Smooth muscle cell of the brain vasculature (primary cell): ENCODE measurements at regions not wholly inside any gene's neighbourhood (a gene's known extent, or its start where the extent isn't known, plus 50 kb on each side); places are given as distances from the start of the nearest gene placed in this dataset.
"Not testable (repeated sequence)": the region's sequence is repeated elsewhere in the genome, so short reads cannot be mapped to it uniquely, and the experiment has no call there.

Source experiments
- DNase-seq: peaks from one replicate; pipeline ENCODE4 v3.0.0-alpha.2; 2012; ENCODE audit warnings: low read depth, low spot score

DNA sequence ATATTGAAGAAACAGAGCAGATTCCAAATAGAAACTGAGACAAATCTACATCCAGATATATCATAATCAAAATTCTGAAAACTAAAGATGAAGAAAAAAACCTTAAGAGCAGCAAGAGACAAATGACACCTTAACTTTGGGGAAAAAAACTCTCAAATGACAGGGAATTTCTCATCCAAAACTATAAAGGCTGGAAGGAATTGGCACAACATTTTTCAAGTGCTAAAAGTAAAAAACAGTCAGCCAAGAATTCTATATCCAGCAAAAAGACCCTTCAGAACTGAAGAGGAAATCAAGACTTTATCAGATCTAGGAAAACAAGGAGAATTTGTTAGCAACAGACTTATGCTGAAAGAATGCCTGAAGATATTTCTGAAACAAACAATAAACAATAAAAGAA, 90.3 kb upstream of the RASSF8 start:
- no peak for DNase-seq

DNA sequence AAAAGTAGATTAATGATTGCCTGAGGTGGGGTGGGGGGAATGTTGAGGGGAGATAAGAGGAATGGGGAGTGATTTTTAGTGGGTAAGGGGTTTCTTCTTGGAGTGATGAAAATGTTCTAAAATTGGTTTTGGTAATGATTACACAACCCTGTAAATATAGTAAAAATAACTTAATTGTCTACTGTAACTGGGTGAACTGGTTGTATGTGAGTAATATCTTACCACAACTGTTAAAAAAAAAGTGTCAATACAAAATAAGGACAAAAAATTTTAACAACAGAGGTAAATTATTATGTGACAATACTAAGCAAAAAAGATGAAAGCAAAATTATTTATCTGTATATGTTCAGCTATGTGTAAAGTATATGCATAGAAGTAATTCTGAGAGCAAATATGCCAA, 86.3 kb upstream of the RASSF8 start:
- no peak for DNase-seq

DNA sequence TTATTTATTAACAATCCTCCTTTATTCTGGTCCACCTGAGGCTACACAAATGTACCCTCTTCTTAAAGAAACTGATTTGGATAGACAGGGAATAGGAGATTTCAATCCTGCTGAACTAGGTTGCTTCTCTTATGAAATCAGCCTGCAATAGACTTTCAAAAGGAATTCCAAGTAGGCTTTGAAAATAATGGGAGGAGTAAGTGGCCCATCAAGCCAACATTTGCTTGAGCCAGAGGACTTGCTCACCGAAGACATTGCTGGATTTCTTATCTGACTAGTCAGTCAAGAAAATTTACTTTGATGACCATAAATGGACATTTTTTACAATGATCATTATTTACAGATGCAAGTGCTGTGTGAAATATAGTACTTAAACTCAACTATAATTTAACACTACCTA, 82.8 kb upstream of the RASSF8 start:
- no peak for DNase-seq

DNA sequence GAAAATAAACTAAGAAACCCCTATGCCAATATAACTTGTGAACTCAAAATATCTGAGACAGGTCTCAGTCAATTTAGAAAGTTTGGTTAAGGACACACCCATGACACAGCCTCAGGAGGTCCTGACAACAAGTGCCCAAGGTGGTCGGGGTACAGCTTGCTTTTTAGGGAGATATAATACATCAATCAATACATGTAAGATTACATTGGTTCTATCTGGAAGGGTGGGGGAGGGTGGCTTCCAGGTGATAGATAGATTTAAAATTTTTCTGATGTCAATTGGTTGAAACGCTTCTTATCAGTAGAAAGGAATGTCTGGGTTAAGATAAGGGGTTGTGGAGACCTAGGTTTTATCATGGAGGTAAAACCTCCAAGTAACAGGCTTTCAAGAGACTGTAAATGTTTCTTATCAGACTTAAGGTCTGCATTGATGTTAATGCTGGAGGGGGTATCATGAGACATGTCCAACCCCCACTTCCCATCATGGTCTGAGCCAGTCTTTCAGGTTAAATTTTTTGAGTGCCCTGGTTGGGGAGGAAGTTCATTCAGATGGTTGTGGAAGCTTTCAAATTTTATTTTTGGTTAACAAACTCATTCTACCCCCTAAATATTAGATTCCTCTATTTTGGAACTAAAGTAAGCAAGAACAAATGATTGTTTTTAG, 82.0 kb upstream of the RASSF8 start:
- no peak for DNase-seq

DNA sequence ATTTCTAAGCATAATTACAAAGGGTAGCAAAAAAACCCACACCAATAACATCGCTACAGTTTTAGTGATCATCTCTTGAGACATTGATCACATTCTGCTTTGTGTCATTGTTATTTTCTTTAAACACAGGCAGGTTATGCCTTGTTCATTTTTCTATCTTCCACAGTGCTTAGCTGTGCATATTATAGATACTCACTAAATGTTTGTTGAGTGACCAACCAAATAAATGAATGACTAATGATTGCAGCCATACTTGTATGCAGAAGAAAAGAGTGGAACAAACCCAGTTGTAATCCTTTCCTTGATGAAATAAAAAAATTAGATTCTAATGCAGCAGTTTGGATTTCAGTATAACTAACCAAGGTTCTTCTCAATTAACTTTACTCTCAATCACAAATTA, 81.0 kb upstream of the RASSF8 start:
- no peak for DNase-seq

DNA sequence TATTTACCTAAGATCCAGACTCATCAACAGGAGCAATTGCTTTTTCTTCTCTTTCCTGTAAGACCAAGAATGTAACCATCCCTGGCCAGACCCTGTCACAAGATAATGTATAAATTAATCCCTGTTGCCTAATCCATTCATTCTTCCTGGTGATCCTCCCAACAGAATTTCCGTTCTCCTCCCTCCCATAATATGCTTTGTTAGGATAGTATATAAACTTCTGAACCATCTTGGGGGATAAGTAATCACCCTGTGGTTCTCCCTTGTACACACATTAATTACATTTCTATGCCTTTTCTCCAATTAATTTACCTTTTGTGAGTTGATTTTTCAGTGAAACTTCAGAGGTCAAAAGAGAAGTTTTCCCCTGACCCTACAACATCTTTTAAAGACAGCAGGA, 76.2 kb upstream of the RASSF8 start:
- DNase-seq: no peak

DNA sequence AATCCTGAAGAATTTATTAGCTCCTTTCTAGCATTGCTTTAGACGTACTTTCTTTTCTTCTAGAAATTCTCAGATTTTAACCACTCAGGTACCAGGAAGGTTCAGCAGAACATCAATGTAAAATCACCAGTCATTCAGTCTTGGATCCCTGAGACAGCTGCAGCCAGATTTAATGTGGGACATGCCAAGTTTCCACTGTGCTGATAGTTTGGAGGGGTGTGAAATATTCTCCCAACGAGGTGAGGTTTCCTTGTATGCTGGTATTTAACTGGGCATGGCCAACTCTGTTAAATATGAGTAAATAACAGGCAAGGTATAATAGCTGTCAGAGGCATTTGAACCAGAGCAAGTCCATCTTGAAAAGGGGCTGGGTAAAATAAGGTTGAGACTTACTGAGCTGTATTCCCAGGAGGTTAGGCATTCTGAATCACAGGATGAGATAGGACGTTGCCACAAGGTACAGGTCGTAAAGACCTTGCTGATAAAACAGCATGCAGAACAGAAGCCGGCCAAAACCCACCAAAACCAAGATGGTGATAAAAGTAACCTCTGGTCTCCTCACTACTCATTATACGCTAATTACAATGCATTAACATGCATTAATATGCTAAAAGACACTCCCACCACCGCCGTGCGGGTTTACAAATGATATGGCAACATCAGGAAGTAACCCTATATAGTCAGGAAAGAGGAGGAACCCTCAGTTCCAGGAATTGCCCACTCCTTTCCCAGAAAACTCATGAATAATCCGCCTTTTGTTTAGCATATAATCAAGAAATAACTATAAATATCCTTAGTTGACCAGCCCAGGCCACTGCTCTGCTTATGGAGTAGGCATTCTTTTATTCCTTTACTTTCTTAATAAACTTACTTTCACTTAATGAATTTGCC, 75.2 kb upstream of the RASSF8 start:
- no peak for DNase-seq

DNA sequence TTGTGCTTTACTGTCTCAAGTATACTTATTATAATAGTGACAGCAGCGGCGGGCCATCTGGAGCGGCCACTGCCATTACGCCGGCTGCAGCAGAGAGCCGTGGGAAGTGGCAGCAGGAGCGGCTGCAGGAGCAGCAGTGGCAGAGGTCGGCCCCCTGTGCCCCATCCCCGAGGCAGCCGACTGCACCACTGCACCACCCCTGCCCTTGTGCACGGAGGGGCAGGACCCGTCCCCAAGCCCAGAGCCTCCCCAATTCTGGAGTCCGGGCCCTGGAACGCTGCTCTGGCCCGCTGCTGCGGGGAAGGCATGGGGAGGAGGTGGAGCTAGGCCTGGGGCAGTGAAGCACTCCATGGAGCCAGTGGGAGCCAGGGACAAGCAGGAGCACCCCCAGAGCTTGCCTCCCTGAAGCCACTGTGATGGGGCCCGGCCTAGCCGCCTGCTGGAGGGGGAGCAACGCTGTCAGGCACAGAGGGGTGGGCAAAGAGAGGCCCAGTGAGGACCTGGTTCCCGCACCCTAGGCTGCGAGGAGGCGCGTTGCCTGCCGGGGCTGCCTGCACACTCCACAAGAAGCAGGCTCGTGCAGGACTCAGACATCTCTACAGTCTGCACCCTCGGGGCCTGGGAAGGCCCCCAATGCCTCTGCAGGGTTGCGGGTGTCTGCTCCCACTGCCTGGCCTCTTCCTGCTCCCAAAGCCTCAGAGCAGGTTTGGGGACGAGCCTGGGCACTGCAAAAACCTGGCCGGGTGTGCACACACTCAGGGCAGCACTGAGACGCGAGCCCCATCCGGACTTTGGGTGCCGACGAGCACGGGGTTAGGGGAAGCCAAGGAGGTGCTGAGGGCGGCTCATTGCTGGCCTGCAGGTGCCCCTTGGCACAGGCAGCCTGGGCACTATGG, 74.2 kb upstream of the RASSF8 start:
- DNase-seq: no peak

DNA sequence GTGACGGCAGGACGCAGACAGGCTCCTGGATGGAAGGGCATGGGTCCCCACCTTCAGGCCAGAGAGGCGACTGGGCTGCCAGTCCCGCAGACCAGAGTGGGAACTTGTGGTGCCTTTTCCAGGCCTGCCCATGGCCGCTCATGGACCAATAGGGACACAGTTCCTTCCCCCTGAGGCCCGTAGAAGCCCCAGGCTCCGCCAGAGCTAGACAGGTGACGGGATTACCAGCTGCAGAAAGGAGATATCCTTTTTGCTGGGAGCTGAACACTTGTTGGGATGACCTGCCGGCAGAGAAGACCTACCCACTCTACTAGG, 73.6 kb upstream of the RASSF8 start:
- no peak for DNase-seq

DNA sequence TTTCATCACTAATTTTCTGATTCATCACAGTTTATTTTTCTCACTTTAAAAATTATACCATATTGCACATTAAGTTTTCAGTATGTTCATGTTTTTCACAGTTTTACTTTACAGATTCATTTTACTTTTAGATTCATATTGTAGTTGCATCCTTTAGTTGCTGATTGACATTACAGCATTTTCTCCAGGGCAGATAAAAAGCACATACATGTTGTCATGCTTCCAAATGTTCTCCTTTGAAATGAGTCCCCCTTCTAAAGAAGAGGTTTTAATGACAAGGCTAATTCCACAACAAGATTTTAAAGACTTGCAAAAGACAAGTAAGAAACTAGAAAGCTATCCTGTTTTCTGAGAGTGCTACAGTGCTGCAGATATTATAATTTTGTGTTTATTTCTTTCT, 72.1 kb upstream of the RASSF8 start:
- DNase-seq: no peak

DNA sequence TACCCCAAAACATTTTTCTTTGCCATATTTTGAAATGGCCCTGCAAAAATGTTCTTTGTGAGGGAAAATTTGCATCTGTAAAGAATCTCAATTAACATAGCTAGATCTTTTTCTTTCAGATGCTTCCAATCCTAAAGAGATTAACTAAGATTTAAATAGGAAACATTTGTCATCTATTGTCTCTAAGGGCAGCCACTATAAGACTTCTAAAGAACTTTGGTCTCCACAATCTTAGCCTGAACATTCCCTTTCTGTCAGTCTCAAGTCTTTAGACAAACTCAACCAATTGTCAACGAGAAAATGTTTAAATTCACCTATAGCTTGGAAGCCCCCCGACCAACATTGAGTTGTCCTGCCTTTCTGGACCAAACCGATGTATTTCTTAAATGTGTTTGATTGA, 71.1 kb upstream of the RASSF8 start:
- no peak for DNase-seq

DNA sequence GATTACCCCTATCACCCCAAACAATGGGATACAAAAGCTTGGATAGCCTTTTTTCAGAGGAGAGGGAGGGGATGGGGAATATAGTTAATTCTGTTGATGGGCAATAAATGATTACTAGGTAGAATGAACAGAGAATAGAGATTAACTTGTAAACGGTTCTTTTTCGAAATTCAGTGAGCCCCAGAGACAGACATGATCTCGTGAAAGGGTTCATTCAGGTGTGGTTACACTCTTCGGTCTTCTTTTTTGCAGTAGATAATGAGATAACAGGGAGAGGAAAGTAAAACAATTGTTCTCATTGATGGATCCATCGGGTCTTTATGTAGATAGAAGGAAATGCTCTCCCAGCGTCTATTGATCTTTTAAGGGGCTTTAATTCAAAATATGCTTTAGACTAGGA, 69.3 kb upstream of the RASSF8 start:
- DNase-seq: no peak

DNA sequence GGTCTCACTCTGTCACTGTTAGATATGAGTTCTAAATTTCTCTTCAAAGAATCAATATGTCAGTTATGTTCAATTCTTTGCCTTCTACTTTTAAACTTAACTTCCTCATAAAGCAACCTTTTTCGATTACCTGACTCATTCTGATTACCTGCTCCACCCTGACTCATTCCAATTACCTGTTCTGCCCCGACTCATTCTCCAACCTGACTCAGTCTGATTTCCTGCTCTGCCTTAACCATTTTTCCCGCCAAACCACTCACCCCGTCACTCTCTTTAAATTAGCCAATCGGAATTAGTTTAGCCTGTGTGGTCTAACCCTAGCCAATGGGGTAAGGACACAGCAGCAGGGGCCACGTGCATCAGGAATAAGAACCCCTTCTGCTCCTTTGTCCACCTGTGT, 67.4 kb upstream of the RASSF8 start:
- DNase-seq: not testable (repeated sequence)

DNA sequence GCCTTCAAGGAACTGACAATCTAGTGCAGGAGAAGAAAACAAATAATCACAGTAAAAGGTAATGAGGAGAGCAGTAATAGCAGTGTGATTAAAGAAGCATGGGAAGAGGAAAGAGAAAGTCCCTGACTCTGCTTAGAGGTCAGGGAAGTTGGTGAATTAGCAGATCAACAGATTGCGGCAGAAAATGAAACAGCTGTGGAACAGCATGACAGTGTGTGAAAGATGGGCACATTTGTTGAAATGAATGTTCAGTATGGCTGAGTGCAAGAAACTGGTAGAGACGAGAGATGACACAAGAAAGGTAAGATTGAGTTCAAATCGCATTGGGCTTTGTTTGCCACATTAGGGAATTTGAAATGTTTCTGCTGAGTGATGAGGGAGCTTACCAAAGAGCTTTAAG, 63.7 kb upstream of the RASSF8 start:
- DNase-seq: no peak

DNA sequence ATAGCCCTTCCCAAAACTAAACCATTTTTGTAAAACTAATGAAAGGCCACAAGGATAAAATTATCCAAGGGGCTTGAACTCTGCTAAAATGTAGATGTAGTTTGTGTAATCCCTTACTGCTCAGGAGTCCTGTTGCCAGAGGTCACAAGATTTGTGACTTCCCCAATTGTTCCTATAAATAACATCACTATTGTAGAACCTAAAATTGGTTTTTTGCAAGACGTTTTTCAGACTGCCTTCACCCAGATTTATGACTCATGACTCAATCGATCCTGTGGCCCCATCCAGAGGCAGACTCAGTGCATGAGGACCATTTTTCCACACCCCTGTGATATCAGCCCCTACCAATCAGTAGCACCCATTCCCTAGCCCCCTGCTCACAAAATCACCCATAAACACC, 61.5 kb upstream of the RASSF8 start:
- DNase-seq: no peak

DNA sequence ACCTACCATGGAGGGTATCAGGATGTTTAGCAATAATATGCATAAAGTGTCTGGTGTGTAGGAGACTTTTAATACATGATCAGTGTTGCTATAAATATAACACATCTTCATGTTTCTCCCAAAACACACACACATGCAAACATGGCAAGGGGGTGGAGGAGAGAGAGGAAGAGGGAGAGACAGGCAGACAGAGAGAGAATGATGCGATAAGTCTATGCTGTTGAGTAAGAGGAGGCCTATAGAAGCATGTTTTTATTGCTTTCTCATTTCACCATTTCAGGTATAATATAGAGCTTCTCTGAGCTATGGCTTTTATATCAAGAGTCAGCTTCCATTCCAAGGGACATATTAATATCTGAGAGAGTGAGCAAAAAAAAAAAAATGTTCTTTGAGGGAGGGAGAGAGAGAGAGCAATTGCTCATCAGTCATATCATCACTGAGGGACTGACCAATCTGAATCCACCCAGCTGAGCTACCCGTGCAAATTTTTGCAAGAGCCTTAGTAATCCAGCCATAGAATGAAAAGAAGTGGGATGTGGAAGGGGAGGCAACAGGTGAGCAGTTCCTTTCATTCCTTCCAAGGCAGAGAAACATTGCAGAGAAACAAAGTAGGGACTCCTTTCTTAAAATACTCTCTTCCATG, 54.8 kb upstream of the RASSF8 start:
- no peak for DNase-seq

DNA sequence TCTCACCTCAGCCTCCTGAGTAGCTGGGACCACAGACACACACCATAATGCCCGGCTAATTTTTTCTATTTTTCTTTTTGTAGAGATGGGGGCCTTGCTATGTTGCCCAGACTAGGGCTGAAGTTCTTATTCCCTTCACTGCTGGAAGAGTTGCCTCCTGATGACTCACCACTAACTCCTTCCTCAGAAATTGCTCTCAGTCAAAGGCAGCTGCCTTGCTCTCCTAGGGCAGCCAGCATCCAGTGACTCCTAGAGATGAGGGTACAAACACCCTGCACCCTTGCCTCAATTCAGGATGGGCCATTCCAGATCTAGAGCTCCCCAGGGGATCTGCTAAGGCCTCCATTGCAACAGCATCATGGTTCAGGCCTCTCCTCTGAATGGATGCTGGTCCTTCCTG, 54.0 kb upstream of the RASSF8 start:
- DNase-seq: no peak

DNA sequence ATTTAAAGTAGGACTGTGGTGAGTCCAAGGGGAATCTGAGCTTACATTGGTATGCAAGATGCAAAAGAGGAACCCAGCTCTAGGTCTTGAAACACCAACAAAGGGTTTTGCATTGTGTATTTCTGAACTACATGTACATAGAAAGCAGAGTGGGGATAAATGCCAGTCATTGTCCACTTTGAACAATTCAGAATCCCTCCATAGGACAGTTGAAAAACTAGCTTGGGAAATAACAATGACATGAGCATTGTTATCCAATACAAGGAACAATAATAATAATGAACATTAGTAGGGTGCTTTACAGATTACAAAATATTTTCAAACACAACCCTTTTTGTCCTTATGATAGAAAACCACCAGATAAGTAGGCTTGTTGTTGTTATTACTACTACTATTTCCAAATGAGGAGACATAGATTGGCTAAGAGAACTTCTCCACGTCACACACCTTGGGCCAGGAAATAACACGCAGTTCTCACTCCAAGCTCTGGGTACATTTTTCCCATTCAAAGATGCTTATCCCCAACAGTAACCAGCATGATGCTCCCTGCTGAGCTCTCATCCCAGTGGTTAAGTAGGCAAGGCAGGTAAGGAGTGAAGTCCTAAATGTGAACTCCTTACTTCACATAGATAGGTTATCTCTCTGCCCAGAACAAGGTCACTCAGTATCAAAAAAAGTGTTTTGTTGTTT, 51.7 kb upstream of the RASSF8 start:
- no peak for DNase-seq
